ENCODE measurements at regions not wholly inside any gene's neighbourhood (a gene's known extent, or its start where the extent isn't known, plus 50 kb on each side); places are given as distances from the start of the nearest gene placed in this dataset.
"Not testable (repeated sequence)": the region's sequence is repeated elsewhere in the genome, so short reads cannot be mapped to it uniquely, and the experiment has no call there.

DNA sequence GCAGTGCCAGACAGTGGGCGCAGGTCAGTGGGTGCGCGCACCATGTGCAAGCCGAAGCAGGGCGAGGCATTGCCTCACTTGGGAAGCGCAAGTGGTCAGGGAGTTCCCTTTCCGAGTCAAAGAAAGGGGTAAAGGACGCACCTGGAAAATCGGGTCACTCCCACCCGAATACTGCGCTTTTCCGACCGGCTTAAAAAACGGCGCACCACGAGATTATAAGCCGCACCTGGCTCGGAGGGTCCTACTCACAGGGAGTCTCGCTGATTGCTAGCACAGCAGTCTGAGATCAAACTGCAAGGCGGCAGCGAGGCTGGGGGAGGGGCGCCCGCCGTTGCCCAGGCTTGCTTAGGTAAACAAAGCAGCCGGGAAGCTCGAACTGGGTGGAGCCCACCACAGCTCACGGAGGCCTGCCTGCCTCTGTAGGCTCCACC lies 77.9 kb downstream of the NR4A2 start:
- not testable (repeated sequence) for ATAC-seq; DNase-seq; H3K27me3 Mint-ChIP-seq (ENCODE audit: low read depth); H3K36me3 Mint-ChIP-seq (ENCODE audit: insufficient read depth); H3K9me3 Mint-ChIP-seq; H3K4me1 Mint-ChIP-seq (ENCODE audit: low read depth)
- peak overlapping the region; percentile 80 for H3K4me3 Mint-ChIP-seq

DNA sequence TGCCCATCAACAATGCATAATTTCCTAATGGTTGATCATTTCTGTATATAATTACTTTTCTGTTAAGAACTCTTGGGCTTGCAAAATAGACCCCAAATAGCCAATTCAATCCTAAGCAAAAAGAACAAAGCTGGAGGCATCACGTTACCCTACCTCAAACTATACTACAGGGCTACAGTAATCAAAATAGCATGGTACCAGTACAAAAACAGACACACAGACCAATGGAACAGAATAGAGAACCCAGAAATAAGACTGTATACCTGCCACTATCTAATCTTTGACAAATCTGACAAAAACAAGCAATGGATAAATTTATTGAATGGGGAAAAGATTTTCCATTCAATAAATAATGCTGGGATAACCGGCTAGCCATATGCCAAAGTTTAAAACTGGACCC lies 78.8 kb downstream of the NR4A2 start:
- no peaks in the 10 kb centered on the region for H3K9me3 Mint-ChIP-seq
- no peaks in the 10 kb centered on the region for H3K4me1 Mint-ChIP-seq (ENCODE audit: low read depth)
- H3K36me3 Mint-ChIP-seq (ENCODE audit: insufficient read depth), result no peaks in the 10 kb centered on the region
- peak overlapping the region; percentile 80 for H3K4me3 Mint-ChIP-seq
- DNase-seq (no peak), ATAC-seq (no peak)
- no peaks in the 10 kb centered on the region for H3K27me3 Mint-ChIP-seq (ENCODE audit: low read depth)

DNA sequence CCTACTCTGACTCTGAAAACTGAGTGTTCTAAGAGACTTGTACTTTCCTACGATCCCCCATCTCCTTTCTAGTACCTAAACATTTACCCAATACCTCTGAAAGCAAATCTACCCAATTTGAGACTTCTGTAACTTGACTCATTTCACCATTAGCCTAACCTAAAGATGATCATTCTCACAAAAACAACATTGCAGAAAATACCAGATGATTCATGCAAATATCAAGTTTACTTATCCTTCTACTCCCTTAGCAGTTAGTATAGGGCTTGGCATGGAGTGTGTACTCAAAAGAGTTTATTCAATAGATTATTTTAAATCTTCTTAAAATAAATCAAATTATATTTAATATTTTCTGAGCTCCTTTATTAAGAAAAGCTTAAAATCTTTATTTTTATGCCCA lies 89.6 kb downstream of the NR4A2 start:
- H3K36me3 Mint-ChIP-seq (ENCODE audit: insufficient read depth), result no peaks in the 10 kb centered on the region
- no peak overlapping the region for H3K4me3 Mint-ChIP-seq
- no peak for ATAC-seq
- no peaks in the 10 kb centered on the region for H3K4me1 Mint-ChIP-seq (ENCODE audit: low read depth)
- H3K9me3 Mint-ChIP-seq, result peaks cover 3% of the 10 kb centered on the region
- peaks cover 2% of the 10 kb centered on the region for H3K27me3 Mint-ChIP-seq (ENCODE audit: low read depth)
- no peak for DNase-seq

DNA sequence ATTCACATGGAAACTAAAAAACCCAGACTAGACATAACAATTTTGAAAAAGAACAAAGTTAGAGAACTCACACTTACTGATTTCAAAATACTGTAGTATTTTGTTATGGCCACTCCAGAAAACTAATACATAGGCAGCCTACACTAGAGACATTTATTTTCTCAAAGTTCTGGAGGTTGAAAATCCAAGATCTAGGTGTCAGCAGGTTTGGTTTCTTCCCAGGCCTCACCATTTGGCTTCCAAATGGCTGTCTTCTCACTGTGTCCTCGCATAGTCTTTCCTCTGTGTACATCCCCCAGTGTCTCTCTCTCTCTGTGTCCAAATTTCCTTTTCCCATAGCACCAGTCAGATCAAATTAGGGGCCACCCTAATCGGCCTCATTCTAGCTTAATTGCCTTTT lies 95.0 kb downstream of the NR4A2 start:
- peaks cover 21% of the 10 kb centered on the region for H3K9me3 Mint-ChIP-seq
- no peak for DNase-seq
- peaks cover under 1% of the 10 kb centered on the region for H3K27me3 Mint-ChIP-seq (ENCODE audit: low read depth)

DNA sequence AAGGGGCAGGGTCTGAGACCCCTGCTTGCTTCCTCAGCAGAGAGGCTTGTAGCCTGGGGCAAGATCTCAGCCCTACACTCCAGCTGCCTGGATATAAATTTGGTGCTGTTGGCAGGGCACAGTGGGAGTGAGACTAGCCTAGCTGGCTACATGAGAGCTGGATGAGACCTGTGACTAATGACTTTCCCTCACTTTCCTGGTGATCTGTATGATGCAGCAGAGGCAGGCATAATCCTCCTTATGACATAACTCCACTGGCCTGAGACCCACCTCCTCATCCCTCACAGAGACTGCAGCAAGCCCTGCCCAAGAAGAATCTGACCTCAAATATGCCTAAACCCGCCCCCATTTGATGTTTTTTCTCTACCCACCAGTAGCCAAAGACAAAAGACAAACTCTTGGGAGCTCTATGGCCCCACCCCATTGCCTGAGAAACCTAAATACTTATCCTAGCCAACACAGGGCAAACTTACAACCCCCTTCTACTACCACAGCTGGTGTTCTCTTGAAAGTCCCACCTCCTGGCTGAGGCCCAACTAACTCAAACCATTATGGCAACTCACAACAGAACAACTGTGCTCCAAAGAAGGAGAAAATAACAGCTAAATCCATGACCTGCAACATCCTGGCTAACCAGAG lies 102.7 kb downstream of the NR4A2 start:
- H3K36me3 Mint-ChIP-seq (ENCODE audit: insufficient read depth), result peaks cover 5% of the 10 kb centered on the region
- H3K27me3 Mint-ChIP-seq (ENCODE audit: low read depth), result no peaks in the 10 kb centered on the region
- DNase-seq (no peak), ATAC-seq (no peak)
- H3K4me3 Mint-ChIP-seq, result no peak overlapping the region
- peaks cover 2% of the 10 kb centered on the region for H3K4me1 Mint-ChIP-seq (ENCODE audit: low read depth)
- peaks cover 29% of the 10 kb centered on the region for H3K9me3 Mint-ChIP-seq

More for the DNA sequence above, 95.0 kb downstream of the NR4A2 start:
- Mint-ChIP-seq H3K36me3 (ENCODE audit: insufficient read depth) (no peaks in the 10 kb centered on the region), H3K4me1 (ENCODE audit: low read depth) (no peaks in the 10 kb centered on the region), H3K4me3 (no peak overlapping the region)
- ATAC-seq, result no peak

DNA sequence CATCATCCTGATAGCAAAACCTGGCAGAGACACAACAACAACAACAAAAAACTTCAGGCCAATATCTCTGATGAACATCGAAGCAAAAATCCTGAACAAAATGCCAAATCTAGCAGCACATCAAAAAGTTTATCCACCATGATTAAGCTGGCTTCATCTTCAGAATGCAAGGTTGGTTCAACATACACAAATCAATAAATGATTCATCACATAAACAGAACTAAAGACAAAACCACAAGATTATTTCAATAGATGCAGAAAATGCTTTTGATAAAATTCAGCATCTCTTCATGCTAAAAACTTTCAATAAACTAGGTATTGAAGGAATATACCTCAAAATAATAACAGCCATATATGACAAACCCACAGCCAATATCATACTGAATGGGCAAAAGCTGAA lies 109.2 kb downstream of the NR4A2 start:
- not testable (repeated sequence) for H3K4me3 Mint-ChIP-seq; H3K4me1 Mint-ChIP-seq (ENCODE audit: low read depth); H3K27me3 Mint-ChIP-seq (ENCODE audit: low read depth); H3K36me3 Mint-ChIP-seq (ENCODE audit: insufficient read depth); ATAC-seq; DNase-seq
- H3K9me3 Mint-ChIP-seq, result peaks cover 36% of the 10 kb centered on the region

DNA sequence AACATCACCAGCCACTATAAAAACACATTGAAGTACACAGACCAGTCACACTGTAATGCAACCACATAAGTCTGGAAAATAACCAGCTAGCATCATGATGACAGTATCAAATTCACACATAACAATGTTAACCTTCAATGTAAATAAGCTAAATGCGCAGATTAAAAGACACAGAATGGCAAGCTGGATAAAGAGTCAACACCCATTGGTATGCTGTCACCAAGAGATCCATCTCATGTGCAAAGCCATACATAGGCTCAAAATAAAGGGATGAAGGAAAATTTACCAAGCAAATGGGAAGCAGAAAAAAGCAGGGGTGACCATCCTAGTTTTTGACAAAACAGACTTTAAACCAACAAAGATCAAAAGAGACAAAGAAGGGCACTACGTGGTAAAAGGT lies 110.8 kb downstream of the NR4A2 start:
- H3K9me3 Mint-ChIP-seq, result peaks cover 36% of the 10 kb centered on the region
- H3K36me3 Mint-ChIP-seq (ENCODE audit: insufficient read depth), result peaks cover 4% of the 10 kb centered on the region
- peaks cover 3% of the 10 kb centered on the region for H3K27me3 Mint-ChIP-seq (ENCODE audit: low read depth)
- H3K4me1 Mint-ChIP-seq (ENCODE audit: low read depth), result no peaks in the 10 kb centered on the region
- H3K4me3 Mint-ChIP-seq, result no peak overlapping the region
- DNase-seq (no peak), ATAC-seq (no peak)

DNA sequence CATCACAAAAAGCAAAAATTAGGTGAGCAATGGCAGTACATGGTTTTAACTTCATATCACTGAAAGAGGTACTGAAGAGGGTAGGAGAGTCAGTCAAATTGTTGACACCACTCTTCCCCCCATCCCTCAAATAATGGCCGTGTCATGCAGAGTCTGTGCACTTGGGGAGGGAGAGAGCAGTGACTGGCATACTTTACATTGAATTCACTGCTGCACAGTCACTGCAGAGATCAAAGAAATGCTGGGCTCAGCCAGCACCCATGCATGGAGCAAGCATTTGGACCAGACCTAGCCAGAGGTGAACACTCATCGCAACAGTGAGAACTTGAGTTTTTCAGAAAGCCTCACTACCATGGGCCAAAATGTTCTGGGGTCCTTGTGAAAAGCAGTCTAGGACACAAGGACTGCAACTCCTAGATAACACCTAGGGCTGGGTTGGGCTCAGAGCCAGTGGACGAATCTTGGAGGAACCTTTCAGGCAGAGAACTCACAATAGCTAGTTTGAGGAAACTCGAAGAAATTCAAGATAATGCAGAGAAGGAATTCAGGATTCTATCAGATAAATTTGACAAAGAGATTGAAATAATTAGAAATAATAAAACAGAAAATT lies 112.9 kb downstream of the NR4A2 start:
- peaks cover 4% of the 10 kb centered on the region for H3K36me3 Mint-ChIP-seq (ENCODE audit: insufficient read depth)
- peaks cover 36% of the 10 kb centered on the region for H3K9me3 Mint-ChIP-seq
- ATAC-seq, result no peak
- no peak for DNase-seq
- no peaks in the 10 kb centered on the region for H3K4me1 Mint-ChIP-seq (ENCODE audit: low read depth)
- H3K4me3 Mint-ChIP-seq, result no peak overlapping the region
- H3K27me3 Mint-ChIP-seq (ENCODE audit: low read depth), result peaks cover 11% of the 10 kb centered on the region

DNA sequence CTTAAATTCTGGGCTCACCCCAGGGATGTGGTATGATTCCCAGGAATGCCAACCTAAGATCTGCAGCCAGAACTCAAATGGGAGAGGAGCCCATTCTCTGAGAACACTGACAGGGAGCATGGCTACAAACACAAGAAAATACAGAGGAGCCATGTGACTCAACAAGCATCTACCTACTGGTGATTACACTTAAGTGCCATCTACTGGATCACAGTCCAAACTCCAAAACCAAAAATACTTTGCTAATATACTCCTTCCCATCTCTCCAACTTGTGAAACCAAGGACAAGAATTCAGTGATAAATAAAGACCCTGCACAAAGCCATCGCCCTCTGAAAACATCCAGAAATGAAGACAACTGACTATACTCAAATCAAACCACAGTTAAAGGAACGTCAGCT lies 116.9 kb downstream of the NR4A2 start:
- ATAC-seq, result no peak
- Mint-ChIP-seq H3K9me3 (no peaks in the 10 kb centered on the region), H3K4me1 (ENCODE audit: low read depth) (no peaks in the 10 kb centered on the region), H3K4me3 (no peak overlapping the region), H3K27me3 (ENCODE audit: low read depth) (peaks cover 13% of the 10 kb centered on the region), H3K36me3 (ENCODE audit: insufficient read depth) (peaks cover 4% of the 10 kb centered on the region)
- DNase-seq, result no peak

DNA sequence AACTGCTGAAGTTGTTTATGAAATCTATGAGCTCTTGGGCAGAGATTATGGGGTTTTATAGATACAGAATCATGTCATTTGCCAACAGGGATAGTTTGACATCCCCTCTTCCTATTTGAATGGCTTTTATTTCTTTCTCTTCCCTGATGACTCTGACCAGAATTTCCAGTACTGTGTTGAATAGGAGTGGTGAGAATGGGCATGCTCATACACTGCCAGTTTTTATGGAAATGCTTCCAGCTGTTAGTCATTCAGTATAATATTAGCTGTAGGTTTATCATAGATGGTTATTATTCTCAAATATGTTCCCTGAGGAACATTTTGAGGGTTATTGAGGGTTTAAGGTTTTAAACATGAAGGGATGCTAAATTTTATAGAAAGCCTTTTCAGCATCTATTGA lies 121.2 kb downstream of the NR4A2 start:
- H3K4me1 Mint-ChIP-seq (ENCODE audit: low read depth), result no peaks in the 10 kb centered on the region
- ATAC-seq (no peak), DNase-seq (no peak)
- H3K36me3 Mint-ChIP-seq (ENCODE audit: insufficient read depth), result no peaks in the 10 kb centered on the region
- peaks cover 10% of the 10 kb centered on the region for H3K27me3 Mint-ChIP-seq (ENCODE audit: low read depth)
- H3K4me3 Mint-ChIP-seq, result no peak overlapping the region
- H3K9me3 Mint-ChIP-seq, result no peaks in the 10 kb centered on the region

DNA sequence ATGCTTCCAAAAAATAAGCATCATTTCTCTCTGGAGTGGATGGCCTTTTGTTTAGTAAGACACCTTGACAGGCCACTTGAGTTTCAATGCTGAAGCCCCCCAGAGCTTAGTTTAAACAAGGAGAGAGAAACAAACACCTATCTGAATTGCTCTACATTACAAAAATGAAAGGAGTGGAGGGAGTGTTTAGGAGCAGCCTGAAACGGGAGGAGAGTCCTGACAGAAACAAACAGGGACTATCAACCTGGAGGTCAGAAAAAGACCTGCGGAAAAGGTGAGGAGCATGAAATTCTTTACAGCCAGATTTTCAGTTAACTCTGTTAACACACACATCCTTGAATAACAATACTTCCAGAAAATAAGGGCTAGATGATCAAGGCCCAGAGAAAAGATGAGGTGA lies 126.2 kb downstream of the NR4A2 start:
- H3K4me3 Mint-ChIP-seq, result no peak overlapping the region
- ATAC-seq, result no peak
- no peak for DNase-seq
- H3K9me3 Mint-ChIP-seq, result no peaks in the 10 kb centered on the region
- H3K27me3 Mint-ChIP-seq (ENCODE audit: low read depth), result peaks cover 10% of the 10 kb centered on the region
- no peaks in the 10 kb centered on the region for H3K4me1 Mint-ChIP-seq (ENCODE audit: low read depth)
- H3K36me3 Mint-ChIP-seq (ENCODE audit: insufficient read depth), result no peaks in the 10 kb centered on the region

DNA sequence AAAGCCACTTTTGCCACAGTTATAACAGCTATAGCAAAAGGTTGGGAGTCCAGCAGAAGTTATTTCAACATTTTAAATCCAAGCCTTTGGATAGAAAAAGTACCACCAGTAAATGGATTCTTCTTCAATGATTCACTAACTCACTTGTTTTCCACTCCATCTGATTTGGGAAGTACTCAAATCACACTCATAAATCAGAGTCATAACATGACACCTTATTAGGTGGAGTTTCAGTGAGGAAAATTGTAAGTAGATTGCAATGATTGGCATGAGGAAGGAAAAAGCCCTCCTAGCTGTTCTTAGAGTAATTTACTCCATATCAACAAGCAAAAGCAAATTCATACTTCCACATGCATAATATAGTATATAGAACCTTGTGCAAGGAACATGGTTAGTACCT lies 132.9 kb downstream of the NR4A2 start:
- Mint-ChIP-seq H3K27me3 (ENCODE audit: low read depth) (peaks cover 10% of the 10 kb centered on the region), H3K36me3 (ENCODE audit: insufficient read depth) (no peaks in the 10 kb centered on the region), H3K9me3 (no peaks in the 10 kb centered on the region), H3K4me1 (ENCODE audit: low read depth) (no peaks in the 10 kb centered on the region), H3K4me3 (no peak overlapping the region)
- no peak for DNase-seq
- no peak for ATAC-seq

DNA sequence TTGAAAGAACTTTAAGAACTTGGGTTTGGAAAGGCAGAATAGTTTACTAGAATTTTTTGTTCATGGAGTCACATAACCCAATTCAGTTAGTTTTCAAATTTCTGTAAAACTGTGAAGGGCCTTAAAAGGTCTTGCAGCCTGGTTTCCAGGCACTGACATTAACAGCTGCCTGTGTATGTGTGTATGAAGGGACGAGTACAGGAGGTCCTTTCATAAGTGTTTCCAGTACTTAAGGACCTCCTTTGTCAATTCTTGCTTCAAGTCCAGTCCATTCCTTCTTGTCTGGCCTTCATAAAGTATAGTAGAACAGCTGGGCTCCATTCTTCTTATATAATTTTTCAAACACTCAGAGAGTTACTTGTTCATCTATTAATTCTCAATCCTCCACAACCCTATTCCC lies 136.5 kb downstream of the NR4A2 start:
- ATAC-seq (no peak), DNase-seq (no peak)
- no peaks in the 10 kb centered on the region for H3K36me3 Mint-ChIP-seq (ENCODE audit: insufficient read depth)
- no peak overlapping the region for H3K4me3 Mint-ChIP-seq
- no peaks in the 10 kb centered on the region for H3K27me3 Mint-ChIP-seq (ENCODE audit: low read depth)
- peaks cover 6% of the 10 kb centered on the region for H3K4me1 Mint-ChIP-seq (ENCODE audit: low read depth)
- H3K9me3 Mint-ChIP-seq, result no peaks in the 10 kb centered on the region

DNA sequence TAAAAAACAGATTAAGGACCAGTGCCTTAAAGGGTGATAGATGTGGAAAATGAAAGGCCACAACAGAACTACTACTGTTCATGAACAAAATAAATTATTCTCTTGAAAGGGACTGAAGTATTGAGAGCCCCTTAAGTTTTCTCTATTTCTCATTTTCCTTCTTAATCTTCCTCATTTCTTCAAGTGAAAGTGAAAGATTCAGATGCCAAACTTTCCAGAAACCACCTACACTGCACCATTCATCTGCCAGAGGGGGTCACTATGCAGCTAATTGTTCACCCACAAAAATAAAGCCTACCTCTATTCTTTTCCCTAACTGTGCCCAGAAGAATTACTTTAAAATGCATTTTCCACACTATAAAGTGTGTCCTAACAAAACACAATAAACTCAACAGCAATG lies 140.1 kb downstream of the NR4A2 start:
- DNase-seq, result no peak
- Mint-ChIP-seq H3K9me3 (no peaks in the 10 kb centered on the region), H3K36me3 (ENCODE audit: insufficient read depth) (no peaks in the 10 kb centered on the region), H3K27me3 (ENCODE audit: low read depth) (no peaks in the 10 kb centered on the region), H3K4me1 (ENCODE audit: low read depth) (peaks cover 6% of the 10 kb centered on the region), H3K4me3 (no peak overlapping the region)
- peak in 1 of 2 donors; percentile 69 for ATAC-seq

DNA sequence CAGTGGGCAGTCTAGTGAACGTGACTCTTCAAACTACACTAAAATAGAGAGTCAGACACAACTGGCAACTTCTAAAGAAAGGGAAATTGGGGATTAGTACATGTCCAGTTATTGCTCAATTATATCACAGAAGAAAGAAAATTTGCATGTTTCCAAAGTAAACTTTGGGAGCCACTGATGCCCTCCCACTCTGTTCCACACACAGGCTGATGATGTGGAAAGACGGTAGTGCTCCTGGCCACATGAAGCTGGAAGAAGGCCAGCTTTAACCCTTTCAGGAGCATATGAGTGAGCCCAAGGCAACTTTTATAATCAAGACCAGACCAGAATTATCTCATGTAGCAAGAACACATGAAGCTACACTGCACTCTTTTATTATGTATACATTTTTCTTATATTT lies 141.0 kb downstream of the NR4A2 start:
- no peak overlapping the region for H3K4me3 Mint-ChIP-seq
- no peaks in the 10 kb centered on the region for H3K36me3 Mint-ChIP-seq (ENCODE audit: insufficient read depth)
- DNase-seq (no peak), ATAC-seq (no peak)
- H3K9me3 Mint-ChIP-seq, result no peaks in the 10 kb centered on the region
- peaks cover 6% of the 10 kb centered on the region for H3K4me1 Mint-ChIP-seq (ENCODE audit: low read depth)
- no peaks in the 10 kb centered on the region for H3K27me3 Mint-ChIP-seq (ENCODE audit: low read depth)

All from activated T-cell treated with anti-CD3 and anti-CD28 coated beads, Interleukin-2, amount 50 U/mL, for 4 hours (primary cell).